Uterus (tissue), 3 donors: ENCODE measurements at regions not wholly inside any gene's neighbourhood (a gene's known extent, or its start where the extent isn't known, plus 50 kb on each side); places are given as distances from the start of the nearest gene placed in this dataset.

ENCODE experiments used
- DNase-seq, 2 donors: peaks; one replicate each; pipeline ENCODE4 v3.0.0-alpha.2; 2019 to 2020
- H3K27ac ChIP-seq, 2 donors: fragments of 200-600 bp; sonication (generic); 1 replicate in 1 of 2; 2 replicates in 1 of 2; pipeline ENCODE4 v1.5.1; 2016 to 2018
- H3K27me3 ChIP-seq, 2 donors: fragments of 200-600 bp; sonication (generic); one replicate each; pipeline ENCODE4 v1.5.1; 2018 to 2019; ENCODE audit warnings: control low read depth in 1 of 2
- H3K36me3 ChIP-seq, 2 donors: fragments of 200-600 bp; sonication (generic); one replicate each; pipeline ENCODE4 v1.5.1; 2019; ENCODE audit warnings: control low read depth in 1 of 2
- H3K4me1 ChIP-seq, 2 donors: fragments of 200-600 bp; sonication (generic); one replicate each; pipeline ENCODE4 v1.5.1; 2018 to 2019; ENCODE audit warnings: control low read depth in 1 of 2
- H3K4me3 ChIP-seq, 2 donors: fragments of 200-600 bp; sonication (generic); 1 replicate in 1 of 2; 2 replicates in 1 of 2; pipeline ENCODE4 v1.5.1; 2018 to 2019; ENCODE audit warnings: mild to moderate bottlenecking in 1 of 2
- H3K9me3 ChIP-seq, 2 donors: fragments of 200-600 bp; sonication (generic); one replicate each; pipeline ENCODE4 v1.5.1; 2019; ENCODE audit warnings: control low read depth in 1 of 2
- CTCF ChIP-seq, 4 experiments: fragments of 200-600 bp in 2 of 4; fragments of 450-650 bp in 2 of 4; sonication (generic) in 2 of 4; IDR thresholded peaks; one replicate each; pipeline ENCODE4 v1.5.1; 2016 to 2019; ENCODE audit warnings: antibody characterized with exemption in 4 of 4, mild to moderate bottlenecking in 2 of 4, moderate library complexity in 1 of 4
- POLR2A ChIP-seq, 2 donors: fragments of 450-650 bp; IDR thresholded peaks; one replicate each; pipeline ENCODE4 v1.6.1; 2016; ENCODE audit warnings: antibody characterized with exemption in 2 of 2, mild to moderate bottlenecking in 1 of 2, moderate library complexity in 1 of 2
- intact Hi-C: fragments of 100-400 bp; cut with DNase I; formaldehyde crosslinking; loops from one replicate; pipeline ENCODE4 v1.15.1; 2023; ENCODE audit warnings: low total_unique reads
- donor health status: DM: yes; HTN: yes; CAD: no.

- intact Hi-C loops = no loop called here
- no peak for DNase-seq
- H3K36me3 ChIP-seq = no peaks in the 10 kb centered on the region
- no peak overlapping the region for H3K4me3 ChIP-seq
- H3K4me1 ChIP-seq = no peaks in the 10 kb centered on the region
- TF ChIP-seq POLR2A (IDR thresholded peaks at IDR 0.05) = no peak
- no peak for TF ChIP-seq CTCF (IDR thresholded peaks at IDR 0.05)
- no peaks in the 10 kb centered on the region for H3K27me3 ChIP-seq
- H3K27ac ChIP-seq = no peak overlapping the region
- no peaks in the 10 kb centered on the region for H3K9me3 ChIP-seq
Measured at GRCh38 chr22:48974443-48975315, 853.0 kb downstream of the BRD1 start.

- H3K27me3 ChIP-seq = no peaks in the 10 kb centered on the region
- TF ChIP-seq CTCF (IDR thresholded peaks at IDR 0.05) (no peak), POLR2A (IDR thresholded peaks at IDR 0.05) (no peak)
- no peak for DNase-seq
- no peaks in the 10 kb centered on the region for H3K36me3 ChIP-seq
- H3K9me3 ChIP-seq = no peaks in the 10 kb centered on the region
- intact Hi-C loops = no loop called here
- no peak overlapping the region for H3K4me3 ChIP-seq
- H3K27ac ChIP-seq = no peak overlapping the region
- H3K4me1 ChIP-seq = no peaks in the 10 kb centered on the region
Measured at GRCh38 chr22:48973694-48974041, 854.0 kb downstream of the BRD1 start.

- intact Hi-C loops = no loop called here
- DNase-seq = no peak
Measured at GRCh38 chr22:48972979-48973693, 854.5 kb downstream of the BRD1 start.

GRCh38 chr22:48968201-48968959, 859.3 kb downstream of the BRD1 start:
- Histone ChIP-seq H3K9me3 (no peaks in the 10 kb centered on the region), H3K27me3 (no peaks in the 10 kb centered on the region), H3K27ac (no peak overlapping the region), H3K4me1 (no peaks in the 10 kb centered on the region), H3K4me3 (no peak overlapping the region), H3K36me3 (no peaks in the 10 kb centered on the region)
- TF ChIP-seq CTCF (IDR thresholded peaks at IDR 0.05) (no peak), POLR2A (IDR thresholded peaks at IDR 0.05) (no peak)
- DNase-seq = peak in 1 of 2 donors; percentile 5
- intact Hi-C loops = no loop called here

More at GRCh38 chr22:48972979-48973693, 854.5 kb downstream of the BRD1 start:
- TF ChIP-seq POLR2A (IDR thresholded peaks at IDR 0.05) (no peak), CTCF (IDR thresholded peaks at IDR 0.05) (no peak)
- no peak overlapping the region for H3K27ac ChIP-seq
- H3K4me3 ChIP-seq = no peak overlapping the region
- no peaks in the 10 kb centered on the region for H3K27me3 ChIP-seq
- H3K9me3 ChIP-seq = no peaks in the 10 kb centered on the region
- H3K4me1 ChIP-seq = no peaks in the 10 kb centered on the region
- no peaks in the 10 kb centered on the region for H3K36me3 ChIP-seq
